OCI-LY3 (cell line): ENCODE measurements at regions not wholly inside any gene's neighbourhood (a gene's known extent, or its start where the extent isn't known, plus 50 kb on each side); places are given as distances from the start of the nearest gene placed in this dataset.
"Not testable (repeated sequence)": the region's sequence is repeated elsewhere in the genome, so short reads cannot be mapped to it uniquely, and the experiment has no call there.

ENCODE experiments used
- H2AFZ ChIP-seq: fragments of 200-600, 300-600 bp; shearing (Covaris generic); 2 replicates; pipeline ENCODE4 v1.6.0; 2014; ENCODE audit warnings: antibody characterized with exemption, low read depth, low read length
- H3K27ac ChIP-seq: fragments of 200-600, 300-600 bp; sonication (generic); 2 replicates; pipeline ENCODE4 v1.5.1; 2014; ENCODE audit warnings: mild to moderate bottlenecking, low read length, moderate library complexity, mixed read lengths
- H3K27me3 ChIP-seq: fragments of 200-600, 300-600 bp; sonication (generic); 2 replicates; pipeline ENCODE4 v1.6.1; 2014; ENCODE audit warnings: low read depth, low read length, mixed read lengths
- H3K36me3 ChIP-seq: fragments of 200-600, 300-600 bp; sonication (generic); replicated peaks from 2 replicates; pipeline ENCODE3; 2014; ENCODE audit warnings: low read depth, low read length, mixed read lengths
- H3K4me1 ChIP-seq: fragments of 300-600, 200-600 bp; sonication (generic); 2 replicates; pipeline ENCODE4 v1.6.1; 2014; ENCODE audit warnings: low read length, mixed read lengths
- H3K4me2 ChIP-seq: fragments of 200-600, 300-600 bp; sonication (generic); 2 replicates; pipeline ENCODE4 v1.6.1; 2014; ENCODE audit warnings: low read length, mixed read lengths
- H3K4me3 ChIP-seq: fragments of 300-600, 200-600 bp; sonication (generic); 2 replicates; pipeline ENCODE4 v1.5.1; 2014; ENCODE audit warnings: antibody characterized with exemption, mild to moderate bottlenecking, low read length, moderate library complexity
- H3K79me2 ChIP-seq: fragments of 300-600, 200-600 bp; shearing (Covaris generic); 2 replicates; pipeline ENCODE4 v1.6.1; 2014; ENCODE audit warnings: mild to moderate bottlenecking, low read length, mixed read lengths
- H3K9ac ChIP-seq: fragments of 300-600, 200-600 bp; shearing (Covaris generic); 2 replicates; pipeline ENCODE4 v1.6.0; 2014; ENCODE audit warnings: mild to moderate bottlenecking, low read length, moderate library complexity
- H3K9me3 ChIP-seq: fragments of 200-600, 300-600 bp; shearing (Covaris generic); 2 replicates; pipeline ENCODE4 v1.6.1; 2014; ENCODE audit warnings: low read length, mixed read lengths; ENCODE audit not compliant: insufficient read depth
- H4K20me1 ChIP-seq: fragments of 200-600, 300-600 bp; sonication (generic); 2 replicates; pipeline ENCODE4 v1.6.1; 2016; ENCODE audit warnings: low read length, mixed read lengths; ENCODE audit not compliant: insufficient read depth
- EZH2phosphoT487 ChIP-seq: fragments of 200-600 bp; shearing (Covaris generic); IDR thresholded peaks from 2 replicates; pipeline ENCODE4 v1.6.1; 2018; ENCODE audit warnings: antibody characterized with exemption, mixed run types, low read depth
- TF ChIP-seq, protein P1 (sequence below): fragments of 200-600, 300-600 bp; sonication (generic); IDR thresholded peaks from 2 replicates; pipeline ENCODE4 v1.5.1; 2014; ENCODE audit warnings: antibody characterized with exemption, low read length, low read depth

DNA sequence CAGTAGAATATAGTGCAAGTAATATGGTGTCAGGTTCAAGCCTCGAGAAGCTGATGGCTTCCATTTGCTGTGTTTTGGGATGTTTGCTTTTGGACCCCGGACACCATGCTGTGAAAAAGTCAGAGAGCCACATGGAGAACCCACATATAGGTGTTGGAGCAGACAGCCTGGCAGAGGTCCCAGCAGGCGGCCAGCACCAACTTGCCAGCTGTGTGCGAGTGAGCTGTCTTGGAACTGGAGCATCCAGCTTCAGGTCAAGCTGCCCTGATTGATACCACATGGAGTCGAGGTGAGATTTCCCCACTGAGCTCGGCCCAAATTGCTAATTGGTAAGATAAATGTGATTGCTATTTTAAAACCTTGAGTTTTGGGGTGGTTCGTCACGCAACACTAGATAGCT, 185.7 kb upstream of the TBL1XR1 start:
- no peak overlapping the region for H3K4me2 ChIP-seq
- H3K9ac ChIP-seq: no peak overlapping the region
- H3K27ac ChIP-seq: no peak overlapping the region
- no peaks in the 10 kb centered on the region for H3K27me3 ChIP-seq
- no peak overlapping the region for H3K4me3 ChIP-seq
- H3K9me3 ChIP-seq: no peaks in the 10 kb centered on the region
- no peak overlapping the region for H2AFZ ChIP-seq
- H3K79me2 ChIP-seq: no peaks in the 10 kb centered on the region
- TF ChIP-seq EZH2phosphoT487: no peak
- TF ChIP-seq, protein P1, sequence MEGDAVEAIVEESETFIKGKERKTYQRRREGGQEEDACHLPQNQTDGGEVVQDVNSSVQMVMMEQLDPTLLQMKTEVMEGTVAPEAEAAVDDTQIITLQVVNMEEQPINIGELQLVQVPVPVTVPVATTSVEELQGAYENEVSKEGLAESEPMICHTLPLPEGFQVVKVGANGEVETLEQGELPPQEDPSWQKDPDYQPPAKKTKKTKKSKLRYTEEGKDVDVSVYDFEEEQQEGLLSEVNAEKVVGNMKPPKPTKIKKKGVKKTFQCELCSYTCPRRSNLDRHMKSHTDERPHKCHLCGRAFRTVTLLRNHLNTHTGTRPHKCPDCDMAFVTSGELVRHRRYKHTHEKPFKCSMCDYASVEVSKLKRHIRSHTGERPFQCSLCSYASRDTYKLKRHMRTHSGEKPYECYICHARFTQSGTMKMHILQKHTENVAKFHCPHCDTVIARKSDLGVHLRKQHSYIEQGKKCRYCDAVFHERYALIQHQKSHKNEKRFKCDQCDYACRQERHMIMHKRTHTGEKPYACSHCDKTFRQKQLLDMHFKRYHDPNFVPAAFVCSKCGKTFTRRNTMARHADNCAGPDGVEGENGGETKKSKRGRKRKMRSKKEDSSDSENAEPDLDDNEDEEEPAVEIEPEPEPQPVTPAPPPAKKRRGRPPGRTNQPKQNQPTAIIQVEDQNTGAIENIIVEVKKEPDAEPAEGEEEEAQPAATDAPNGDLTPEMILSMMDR: no peak
- H3K36me3 ChIP-seq: no peaks in the 10 kb centered on the region
- no peaks in the 10 kb centered on the region for H4K20me1 ChIP-seq
- peaks cover 30% of the 10 kb centered on the region for H3K4me1 ChIP-seq

DNA sequence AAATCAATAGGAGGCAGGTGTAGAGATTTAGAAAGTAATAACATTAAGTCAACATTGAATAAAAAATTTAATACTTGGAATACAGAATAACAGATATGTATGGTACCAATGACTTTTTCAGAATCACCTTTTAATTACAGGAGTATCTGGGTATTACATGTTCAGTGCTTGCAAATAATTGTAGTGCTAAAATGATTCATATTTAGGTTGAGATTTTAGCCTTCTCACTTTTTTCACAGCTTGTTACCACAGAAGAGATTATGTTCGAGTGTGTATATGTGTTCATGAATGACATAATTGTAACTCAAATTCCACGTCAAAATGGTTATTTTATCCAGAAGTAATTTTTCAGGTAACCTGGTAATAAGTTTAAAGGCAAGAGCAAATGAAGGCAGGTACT, 187.9 kb upstream of the TBL1XR1 start:
- Histone ChIP-seq H3K4me1 (peaks cover 18% of the 10 kb centered on the region), H3K4me3 (no peak overlapping the region), H3K9me3 (no peaks in the 10 kb centered on the region), H3K27ac (no peak overlapping the region), H2AFZ (no peak overlapping the region), H4K20me1 (no peaks in the 10 kb centered on the region), H3K27me3 (no peaks in the 10 kb centered on the region), H3K79me2 (no peaks in the 10 kb centered on the region), H3K36me3 (no peaks in the 10 kb centered on the region), H3K9ac (no peak overlapping the region), H3K4me2 (no peak overlapping the region)
- no peak for TF ChIP-seq EZH2phosphoT487

DNA sequence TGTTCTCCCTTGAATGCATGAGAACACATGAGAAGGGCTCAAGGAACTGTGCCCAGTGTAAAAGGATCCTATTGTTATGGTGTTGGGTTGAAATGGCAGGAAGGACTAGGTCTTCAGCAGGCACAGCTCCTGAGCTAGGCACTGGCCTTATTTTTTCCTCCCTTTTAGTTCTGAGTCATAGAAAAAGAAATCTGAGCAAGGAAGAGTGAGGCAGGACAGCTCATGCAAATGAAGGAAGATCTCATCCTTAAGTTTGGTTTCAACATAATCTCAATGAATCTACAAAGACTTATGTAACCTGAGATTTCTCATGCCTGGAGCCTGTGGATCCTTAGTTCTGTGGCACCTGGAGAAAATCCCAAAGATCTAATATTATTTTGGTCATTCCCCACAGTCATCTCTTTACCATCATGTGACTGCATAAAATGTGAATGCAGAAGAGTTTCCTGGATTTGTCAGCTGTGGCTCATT, 188.6 kb upstream of the TBL1XR1 start:
- H3K9ac ChIP-seq: no peak overlapping the region
- no peaks in the 10 kb centered on the region for H3K9me3 ChIP-seq
- H3K27ac ChIP-seq: no peak overlapping the region
- H4K20me1 ChIP-seq: no peaks in the 10 kb centered on the region
- no peaks in the 10 kb centered on the region for H3K79me2 ChIP-seq
- TF ChIP-seq, protein P1: no peak
- no peak for TF ChIP-seq EZH2phosphoT487
- no peak overlapping the region for H3K4me3 ChIP-seq
- H3K27me3 ChIP-seq: no peaks in the 10 kb centered on the region
- H3K4me2 ChIP-seq: peak overlapping the region; percentile 8; the same call in 1 of the 2 replicates
- no peak overlapping the region for H2AFZ ChIP-seq
- no peaks in the 10 kb centered on the region for H3K36me3 ChIP-seq
- peaks cover 17% of the 10 kb centered on the region for H3K4me1 ChIP-seq

GRCh38 chr3:177388209-177388608, 190.9 kb upstream of the TBL1XR1 start:
- Histone ChIP-seq H3K36me3 (no peaks in the 10 kb centered on the region), H3K27me3 (no peaks in the 10 kb centered on the region), H4K20me1 (no peaks in the 10 kb centered on the region)

DNA sequence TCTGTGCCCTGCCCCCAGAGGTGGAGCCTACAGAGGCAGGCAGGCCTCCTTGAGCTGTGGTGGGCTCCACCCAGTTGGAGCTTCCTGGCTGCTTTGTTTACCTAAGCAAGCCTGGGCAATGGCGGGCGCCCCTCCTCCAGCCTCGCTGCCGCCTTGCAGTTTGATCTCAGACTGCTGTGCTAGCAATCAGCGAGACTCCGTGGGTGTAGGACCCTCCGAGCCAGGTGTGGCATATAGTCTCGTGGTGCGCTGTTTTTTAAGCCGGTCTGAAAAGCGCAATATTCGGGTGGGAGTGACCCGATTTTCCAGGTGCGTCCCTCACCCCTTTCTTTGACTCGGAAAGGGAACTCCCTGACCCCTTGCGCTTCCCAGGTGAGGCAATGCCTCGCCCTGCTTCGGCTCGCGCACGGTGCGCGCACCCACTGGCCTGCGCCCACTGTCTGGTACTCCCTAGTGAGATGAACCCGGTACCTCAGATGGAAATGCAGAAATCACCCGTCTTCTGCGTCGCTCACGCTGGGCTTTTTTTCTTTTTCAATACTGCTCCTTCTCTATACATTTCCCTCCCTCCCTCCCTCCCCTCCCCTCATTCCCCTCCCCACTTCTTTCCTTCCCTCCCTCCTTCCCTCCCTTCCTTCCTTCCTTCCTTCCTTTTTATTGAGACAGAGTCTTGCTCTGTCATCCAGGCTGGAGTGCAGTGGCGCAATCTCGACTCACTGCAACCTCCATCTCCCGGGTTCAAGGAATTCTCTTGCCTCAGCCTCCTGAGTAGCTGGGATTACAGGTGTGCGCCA, 197.1 kb upstream of the TBL1XR1 start:
- not testable (repeated sequence) for H3K9me3 ChIP-seq, H3K9ac ChIP-seq, H3K4me1 ChIP-seq, H4K20me1 ChIP-seq, H3K36me3 ChIP-seq, H3K27ac ChIP-seq, H3K4me2 ChIP-seq, H2AFZ ChIP-seq, H3K27me3 ChIP-seq, H3K4me3 ChIP-seq, H3K79me2 ChIP-seq

More at GRCh38 chr3:177388209-177388608, 190.9 kb upstream of the TBL1XR1 start:
- Histone ChIP-seq H3K79me2 (no peaks in the 10 kb centered on the region), H3K9me3 (no peaks in the 10 kb centered on the region), H2AFZ (no peak overlapping the region), H3K4me1 (peaks cover 17% of the 10 kb centered on the region), H3K4me2 (no peak overlapping the region), H3K27ac (no peak overlapping the region), H3K4me3 (no peak overlapping the region), H3K9ac (no peak overlapping the region)
- TF ChIP-seq, protein P1: no peak
- TF ChIP-seq EZH2phosphoT487: no peak
